ENCODE measurements at regions not wholly inside any gene's neighbourhood (a gene's known extent, or its start where the extent isn't known, plus 50 kb on each side); places are given as distances from the start of the nearest gene placed in this dataset.

- intact Hi-C loops (cut with micrococcal nuclease), result no loop called here
- no peaks in the 10 kb centered on the region for H3K36me3 ChIP-seq (ENCODE audit: control insufficient read depth, insufficient read depth, low read length)
- WGBS (ENCODE audit: insufficient coverage), result 68% methylated on average over 2 of the region's 2 CpGs
- Mint-ChIP-seq H3K9me3 (peaks cover 4 to 7% of the 10 kb centered on the region in 2 donors), H3K4me3 (no peak overlapping the region), H3K27me3 (ENCODE audit: low read depth in 2 of 2) (no peaks in the 10 kb centered on the region), H3K27ac (no peak overlapping the region), H3K36me3 (no peaks in the 10 kb centered on the region), H3K4me1 (no peaks in the 10 kb centered on the region)
- TF ChIP-seq CTCF (IDR thresholded peaks at IDR 0.05), result no peak
- H3K4me3 ChIP-seq (ENCODE audit: low read length), result no peak overlapping the region
- no peaks in the 10 kb centered on the region for H3K4me1 ChIP-seq (ENCODE audit: control insufficient read depth, insufficient read depth, low read length)
- ATAC-seq (no peak), DNase-seq (no peak)
- no peak overlapping the region for H3K27ac ChIP-seq (ENCODE audit: low read length)
- H3K9me3 ChIP-seq (ENCODE audit: control insufficient read depth, insufficient read depth, low read length), result no peaks in the 10 kb centered on the region
- H3K27me3 ChIP-seq (ENCODE audit: control insufficient read depth, insufficient read depth, low read length), result no peaks in the 10 kb centered on the region
Measured at GRCh38 chr14:39991041-39991440, 558.8 kb upstream of the FBXO33 start.

- no peaks in the 10 kb centered on the region for H3K27me3 Mint-ChIP-seq (ENCODE audit: low read depth in 2 of 2)
- H3K27ac Mint-ChIP-seq, result no peak overlapping the region
- H3K36me3 Mint-ChIP-seq, result no peaks in the 10 kb centered on the region
- no peaks in the 10 kb centered on the region for H3K9me3 ChIP-seq (ENCODE audit: control insufficient read depth, insufficient read depth, low read length)
- WGBS (ENCODE audit: insufficient coverage), result 36% methylated on average over 2 of the region's 2 CpGs
- no peak overlapping the region for H3K4me3 ChIP-seq (ENCODE audit: low read length)
- no peaks in the 10 kb centered on the region for H3K4me1 ChIP-seq (ENCODE audit: control insufficient read depth, insufficient read depth, low read length)
- ATAC-seq (no peak), DNase-seq (peak in 1 of 2 donors; percentile 25)
- intact Hi-C loops (cut with micrococcal nuclease), result no loop called here
- H3K9me3 Mint-ChIP-seq, result peaks cover 0 to 5% of the 10 kb centered on the region in 2 donors
- no peaks in the 10 kb centered on the region for H3K27me3 ChIP-seq (ENCODE audit: control insufficient read depth, insufficient read depth, low read length)
- TF ChIP-seq CTCF (IDR thresholded peaks at IDR 0.05), result no peak
- H3K4me1 Mint-ChIP-seq, result no peaks in the 10 kb centered on the region
- H3K36me3 ChIP-seq (ENCODE audit: control insufficient read depth, insufficient read depth, low read length), result no peaks in the 10 kb centered on the region
- H3K4me3 Mint-ChIP-seq, result no peak overlapping the region
- H3K27ac ChIP-seq (ENCODE audit: low read length), result no peak overlapping the region
Measured at GRCh38 chr14:39988939-39989338, 556.7 kb upstream of the FBXO33 start.

- TF ChIP-seq CTCF (IDR thresholded peaks at IDR 0.05), result no peak
- no peak for DNase-seq
- no peaks in the 10 kb centered on the region for H3K27me3 Mint-ChIP-seq (ENCODE audit: low read depth in 2 of 2)
- Histone ChIP-seq H3K4me3 (ENCODE audit: low read length) (no peak overlapping the region), H3K27ac (ENCODE audit: low read length) (no peak overlapping the region), H3K4me1 (ENCODE audit: control insufficient read depth, insufficient read depth, low read length) (no peaks in the 10 kb centered on the region), H3K9me3 (ENCODE audit: control insufficient read depth, insufficient read depth, low read length) (no peaks in the 10 kb centered on the region), H3K27me3 (ENCODE audit: control insufficient read depth, insufficient read depth, low read length) (no peaks in the 10 kb centered on the region), H3K36me3 (ENCODE audit: control insufficient read depth, insufficient read depth, low read length) (no peaks in the 10 kb centered on the region)
- H3K4me1 Mint-ChIP-seq, result no peaks in the 10 kb centered on the region
- intact Hi-C loops (cut with micrococcal nuclease), result no loop called here
- H3K27ac Mint-ChIP-seq, result no peak overlapping the region
- ATAC-seq, result no peak
- WGBS (ENCODE audit: insufficient coverage), result 60% methylated on average over 2 of the region's 2 CpGs
- no peaks in the 10 kb centered on the region for H3K36me3 Mint-ChIP-seq
- peaks cover 2% of the 10 kb centered on the region in 2 donors for H3K9me3 Mint-ChIP-seq
- H3K4me3 Mint-ChIP-seq, result no peak overlapping the region
Measured at GRCh38 chr14:39984323-39984722, 552.1 kb upstream of the FBXO33 start.

GRCh38 chr14:39977198-39977597 lies 545.0 kb upstream of the FBXO33 start:
- no peak for ATAC-seq
- Mint-ChIP-seq H3K9me3 (peaks cover 7 to 10% of the 10 kb centered on the region in 2 donors), H3K27ac (no peak overlapping the region), H3K27me3 (ENCODE audit: low read depth in 2 of 2) (no peaks in the 10 kb centered on the region), H3K4me3 (no peak overlapping the region), H3K4me1 (no peaks in the 10 kb centered on the region), H3K36me3 (no peaks in the 10 kb centered on the region)
- WGBS (ENCODE audit: insufficient coverage), result no CpG with 5 or more reads among the region's 3 CpGs
- no peak for DNase-seq
- TF ChIP-seq CTCF (IDR thresholded peaks at IDR 0.05), result no peak
- H3K4me3 ChIP-seq (ENCODE audit: low read length), result no peak overlapping the region
- intact Hi-C loops (cut with micrococcal nuclease), result no loop called here
- H3K27me3 ChIP-seq (ENCODE audit: control insufficient read depth, insufficient read depth, low read length), result no peaks in the 10 kb centered on the region
- H3K9me3 ChIP-seq (ENCODE audit: control insufficient read depth, insufficient read depth, low read length), result no peaks in the 10 kb centered on the region
- H3K4me1 ChIP-seq (ENCODE audit: control insufficient read depth, insufficient read depth, low read length), result no peaks in the 10 kb centered on the region
- no peak overlapping the region for H3K27ac ChIP-seq (ENCODE audit: low read length)
- no peaks in the 10 kb centered on the region for H3K36me3 ChIP-seq (ENCODE audit: control insufficient read depth, insufficient read depth, low read length)
